Activated naive CD4-positive, alpha-beta T cell (primary cell): ENCODE measurements at regions not wholly inside any gene's neighbourhood (a gene's known extent, or its start where the extent isn't known, plus 50 kb on each side); places are given as distances from the start of the nearest gene placed in this dataset.

Source experiments
- DNase-seq, 4 experiments: peaks; one replicate each; lab custom pipeline; 2025; lab: John Stamatoyannopoulos, UW

DNA sequence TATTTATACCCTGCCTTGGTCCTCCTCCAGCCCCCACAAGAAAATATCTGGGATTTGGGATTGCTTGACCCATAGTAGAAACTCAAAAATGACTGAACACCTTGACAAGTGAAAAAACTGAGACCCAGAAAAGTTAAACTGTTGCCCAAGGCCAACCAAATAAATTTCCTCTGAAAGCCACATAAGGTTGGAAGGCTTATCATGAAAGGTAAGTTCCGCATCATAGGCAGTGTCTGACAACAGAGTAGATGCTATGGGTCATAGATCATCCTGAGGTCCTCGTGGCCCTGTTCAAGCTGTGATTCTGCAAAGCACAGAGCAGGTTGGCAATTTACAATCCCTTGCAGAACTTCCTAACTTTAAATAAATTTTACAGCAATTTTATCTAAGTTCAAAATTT lies 140.8 kb upstream of the TSC22D2 start:
- no peak for DNase-seq

DNA sequence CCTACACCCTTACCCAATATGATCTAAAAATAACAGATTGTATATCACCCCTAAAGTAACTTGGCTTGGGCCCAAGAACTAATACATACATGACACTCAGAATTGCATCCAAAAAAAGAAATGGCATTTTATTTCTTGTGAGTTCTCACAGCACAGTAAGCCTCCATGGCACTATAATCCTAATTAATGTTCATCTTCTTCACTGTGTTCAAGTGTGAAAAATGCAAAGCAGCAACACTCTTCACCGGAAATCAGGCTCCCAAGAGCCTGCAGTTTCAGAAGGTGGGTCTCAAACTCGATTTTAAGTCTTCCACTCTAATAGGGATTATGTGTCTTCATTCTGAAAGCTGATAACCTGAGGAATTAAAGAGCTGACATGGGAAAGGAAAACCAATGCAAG lies 142.8 kb upstream of the TSC22D2 start:
- DNase-seq, result no peak

DNA sequence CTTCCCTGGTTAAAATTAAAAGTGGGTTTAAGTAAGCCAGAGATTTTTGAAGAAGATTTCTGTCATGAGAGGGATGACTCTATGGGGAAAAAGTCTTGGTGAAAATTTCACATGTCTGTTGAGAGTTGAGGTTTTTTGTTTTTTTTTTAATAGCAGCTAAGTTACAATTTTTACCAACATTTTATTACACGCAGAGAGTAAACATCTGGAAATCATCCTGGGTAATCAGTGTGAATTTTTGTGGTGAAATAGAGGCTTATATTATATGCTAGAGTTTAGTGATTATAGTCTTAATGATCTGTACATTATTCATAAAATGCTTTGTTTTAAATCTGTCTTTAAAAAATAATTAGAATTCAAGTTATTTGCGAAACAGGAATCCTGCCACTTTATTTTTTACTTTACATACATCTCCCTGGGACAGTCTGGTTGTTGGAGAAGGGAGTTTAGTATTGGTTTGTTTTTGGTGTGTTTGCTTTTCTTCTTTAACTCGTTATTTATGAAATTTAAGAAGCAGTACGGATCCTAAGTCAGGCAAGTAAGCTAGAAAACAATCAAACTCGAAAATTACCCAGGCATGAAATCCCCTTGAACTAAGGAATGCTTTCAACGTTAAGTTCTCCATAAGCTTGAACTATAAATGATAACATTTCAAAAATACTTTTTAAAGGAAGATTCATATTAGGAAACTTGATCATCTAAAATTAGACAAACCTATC lies 143.4 kb upstream of the TSC22D2 start:
- no peak for DNase-seq

DNA sequence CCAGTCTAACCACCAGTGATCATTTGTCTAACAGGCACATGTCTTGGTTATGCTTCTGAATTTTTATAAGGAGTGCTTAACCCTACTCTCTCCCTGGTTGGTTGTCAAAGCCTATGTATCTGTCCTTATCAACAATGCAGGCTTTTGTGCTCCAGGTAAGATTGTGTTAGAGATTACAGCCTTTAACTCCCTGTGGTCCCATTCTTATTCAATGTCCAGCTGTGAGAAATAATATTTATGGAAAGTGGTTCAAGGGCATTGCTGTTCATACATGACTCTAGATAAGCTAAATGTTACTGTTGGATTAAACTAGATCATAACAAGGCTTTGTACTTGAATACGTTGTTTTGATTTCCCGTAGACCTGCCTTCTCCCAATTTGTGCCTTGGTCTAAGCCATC lies 146.1 kb upstream of the TSC22D2 start:
- DNase-seq, result no peak

DNA sequence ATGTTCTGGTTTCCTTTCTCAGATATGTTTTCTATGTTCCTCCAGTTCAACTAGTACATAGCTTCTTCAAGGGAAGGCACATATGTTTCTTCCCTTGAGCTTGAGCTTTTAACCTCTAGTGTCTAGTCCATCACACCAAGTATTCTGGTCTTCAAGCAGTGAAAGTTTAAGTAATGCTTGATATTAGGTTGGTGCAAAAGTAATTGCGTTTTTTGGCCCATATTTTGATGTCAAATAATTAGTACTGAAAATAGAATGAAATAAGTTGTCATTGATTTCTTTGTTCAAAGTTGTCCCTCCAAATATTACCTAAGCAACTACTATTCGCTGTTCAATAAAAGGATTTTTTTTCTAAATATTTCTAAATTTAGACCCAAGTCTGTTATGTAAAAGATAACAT lies 146.7 kb upstream of the TSC22D2 start:
- DNase-seq, result no peak

DNA sequence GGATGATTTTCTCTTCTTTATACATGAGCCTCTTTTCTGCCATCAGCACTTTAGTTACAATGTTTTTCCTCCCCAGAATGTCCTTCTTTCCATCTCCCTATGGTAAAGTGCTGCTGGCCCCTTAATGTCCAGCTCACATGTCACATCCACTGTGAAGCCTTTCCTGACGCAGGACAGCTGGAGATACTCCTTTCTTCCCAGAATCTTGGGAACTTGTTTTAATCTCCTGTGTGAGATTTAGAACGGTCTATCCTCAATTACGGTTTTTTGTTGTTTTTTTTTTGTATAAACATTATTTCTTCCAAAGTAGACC lies 147.7 kb upstream of the TSC22D2 start:
- DNase-seq, result no peak

DNA sequence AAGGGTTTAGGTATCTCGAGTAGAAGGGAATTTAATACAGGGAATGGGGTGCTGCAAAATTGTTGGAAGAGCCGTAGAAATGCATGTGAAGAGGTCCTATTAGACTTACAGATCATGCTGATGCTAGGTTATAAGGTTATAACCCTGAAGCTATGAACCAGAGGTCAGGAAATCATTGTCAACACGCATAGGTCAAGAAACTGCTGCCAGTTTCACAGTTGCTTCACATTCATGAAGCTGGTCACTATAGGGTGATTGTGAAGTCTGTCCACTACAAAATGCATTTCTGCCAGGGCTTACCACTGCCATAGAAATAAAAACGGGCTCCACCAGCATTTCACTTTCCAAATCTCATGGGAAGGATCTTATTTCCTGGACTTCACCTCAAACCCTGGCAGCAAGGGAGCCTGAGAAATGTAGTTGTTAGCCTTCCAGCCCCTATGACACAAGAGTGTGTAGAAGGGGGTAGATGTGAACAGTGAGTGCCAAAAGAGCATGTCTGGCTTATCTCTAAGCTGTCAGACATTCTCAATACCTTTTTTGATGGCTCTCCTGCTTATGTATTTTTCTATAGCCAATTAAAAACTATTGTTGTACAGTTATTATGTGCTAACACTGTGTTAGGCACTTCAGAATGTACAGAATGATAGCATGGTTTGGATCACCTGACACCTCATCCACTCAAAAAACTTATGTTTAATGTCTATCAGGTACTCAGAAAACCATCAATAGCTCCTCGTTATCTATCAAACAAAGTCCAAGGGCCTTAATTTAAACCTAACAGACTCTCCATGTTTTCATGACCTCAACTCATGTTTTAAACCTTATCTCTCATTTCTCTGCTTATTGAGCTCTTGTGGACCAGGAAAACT lies 148.3 kb upstream of the TSC22D2 start:
- no peak for DNase-seq

DNA sequence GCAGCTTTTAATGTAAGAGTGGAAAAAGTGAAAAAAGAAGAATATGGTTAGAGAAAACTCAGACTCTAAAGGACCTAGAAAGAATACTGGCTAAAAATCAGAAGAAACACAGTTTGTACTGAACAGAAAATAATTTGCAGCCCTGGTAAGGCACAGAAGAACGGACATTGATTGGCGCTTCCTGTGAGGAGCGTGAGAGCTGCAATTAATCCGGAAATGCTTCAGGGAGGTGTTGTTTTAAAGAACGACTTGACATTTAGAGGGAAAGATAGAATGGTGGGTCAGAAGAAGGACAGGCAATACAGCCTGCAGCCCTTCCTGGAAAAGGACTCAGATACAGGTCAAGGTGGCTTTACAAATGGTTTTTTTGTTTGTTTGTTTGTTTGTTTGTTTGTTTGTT lies 151.3 kb upstream of the TSC22D2 start:
- DNase-seq, result no peak

DNA sequence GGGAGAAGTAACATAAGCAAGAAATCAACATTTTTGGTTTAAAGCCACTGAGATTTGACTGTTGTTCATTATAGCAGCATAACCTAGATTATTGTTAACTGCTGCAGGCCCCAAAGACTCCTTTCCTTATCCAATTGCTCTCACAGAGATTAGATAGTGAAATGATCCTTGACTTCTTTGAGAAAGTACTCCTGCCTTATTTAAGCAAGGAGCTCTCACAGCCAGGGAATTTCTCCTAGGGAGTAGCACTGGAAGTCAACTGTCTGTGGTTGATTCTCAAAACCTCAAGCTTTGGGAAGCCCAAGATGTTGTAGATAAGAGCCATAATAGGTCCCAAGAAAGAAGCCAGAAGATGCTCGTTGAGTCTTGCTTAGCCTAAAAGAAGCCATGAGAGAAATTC lies 151.8 kb upstream of the TSC22D2 start:
- no peak for DNase-seq

DNA sequence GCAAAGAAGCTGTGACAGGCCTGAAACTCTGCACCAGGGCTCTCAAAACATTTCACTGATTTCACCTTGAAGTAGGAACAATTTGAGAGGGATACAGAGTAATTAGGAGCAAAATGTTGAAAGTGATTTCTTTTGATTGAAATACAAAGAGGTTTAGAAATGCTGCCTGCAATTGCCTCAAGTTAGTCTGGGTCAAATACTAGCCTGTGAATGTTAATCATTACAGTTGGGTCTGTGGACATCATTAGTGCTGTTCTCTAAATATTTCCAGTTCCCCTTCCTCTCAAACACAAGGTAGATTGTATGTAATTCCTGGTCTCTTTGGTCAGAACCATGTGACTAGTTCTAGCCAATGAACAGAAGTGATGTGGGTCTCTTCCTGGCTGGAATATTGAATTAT lies 152.3 kb upstream of the TSC22D2 start:
- DNase-seq, result no peak

DNA sequence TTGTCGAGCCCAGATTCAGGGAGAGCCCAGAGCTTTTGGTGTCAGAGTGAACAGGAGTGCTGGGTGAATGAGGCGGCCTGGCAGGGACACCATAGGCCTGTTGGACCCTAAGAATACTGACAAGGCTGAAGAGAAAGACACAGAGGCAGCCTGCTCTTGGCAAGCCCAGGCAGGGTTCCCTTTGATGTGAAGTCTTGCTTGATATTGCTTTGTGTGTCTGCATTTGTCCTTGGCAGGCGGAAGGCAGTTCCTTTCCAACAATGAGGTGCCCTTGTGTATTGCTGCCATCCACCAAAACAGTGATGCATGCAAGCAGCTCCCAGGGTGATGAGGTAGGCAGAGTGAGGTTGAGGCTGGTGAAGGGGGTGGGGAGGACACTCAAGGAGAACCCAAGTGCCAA lies 152.7 kb upstream of the TSC22D2 start:
- DNase-seq, result no peak

DNA sequence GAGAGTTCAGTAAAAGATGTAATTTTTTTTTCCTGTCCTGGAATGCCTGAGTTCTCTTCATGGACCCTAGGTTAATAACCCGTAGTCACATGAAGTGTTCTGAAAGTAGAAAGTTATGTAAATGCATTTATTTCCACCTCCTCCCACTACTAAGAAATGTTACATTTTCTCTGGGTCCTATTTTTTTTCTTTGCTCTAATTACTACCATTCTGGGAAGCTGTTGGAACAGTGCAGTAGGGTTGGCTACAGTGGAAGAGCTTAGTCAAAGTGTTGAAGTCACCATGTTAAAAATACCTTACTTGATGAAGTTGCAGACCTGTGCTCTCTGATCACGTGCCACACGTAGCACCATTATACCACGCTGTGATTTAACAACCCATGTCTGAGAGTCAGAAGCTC lies 153.8 kb upstream of the TSC22D2 start:
- no peak for DNase-seq

DNA sequence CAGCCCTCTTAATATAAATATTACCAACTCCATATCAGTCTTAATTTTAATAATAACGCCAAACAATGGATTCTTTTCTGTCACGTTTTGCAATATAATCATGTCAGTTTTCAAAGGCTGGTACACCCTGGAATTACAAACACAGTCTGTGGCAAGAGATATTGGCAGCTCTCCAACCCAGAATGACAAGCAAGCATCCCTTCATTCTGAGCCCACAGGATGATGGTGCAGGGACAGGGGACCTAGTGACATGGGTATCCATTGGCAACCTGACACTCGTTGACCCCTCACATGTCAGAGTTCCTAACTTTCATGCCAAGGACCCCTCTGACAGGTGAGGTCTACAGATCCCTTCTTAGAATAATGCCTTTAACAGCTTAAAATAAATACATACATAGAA lies 154.5 kb upstream of the TSC22D2 start:
- no peak for DNase-seq

DNA sequence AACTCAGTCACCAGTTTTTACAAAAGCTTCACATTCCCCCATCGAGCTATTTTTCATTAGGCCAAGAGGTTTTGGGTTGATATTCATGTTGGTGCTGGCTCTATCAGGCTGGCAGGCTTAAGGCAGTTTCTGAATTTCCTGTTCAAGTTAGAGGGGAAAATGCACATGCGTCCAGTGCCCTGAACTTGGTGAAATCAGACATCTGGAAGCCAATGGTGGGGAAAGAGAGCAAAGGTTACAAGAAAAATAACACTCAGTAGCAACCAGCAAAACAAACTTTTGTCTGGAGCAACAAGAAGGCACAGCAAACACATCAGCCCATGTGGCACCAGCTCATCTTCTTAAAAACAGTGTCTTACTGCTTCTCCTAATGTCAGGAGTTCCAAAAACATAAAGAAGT lies 155.6 kb upstream of the TSC22D2 start:
- no peak for DNase-seq

DNA sequence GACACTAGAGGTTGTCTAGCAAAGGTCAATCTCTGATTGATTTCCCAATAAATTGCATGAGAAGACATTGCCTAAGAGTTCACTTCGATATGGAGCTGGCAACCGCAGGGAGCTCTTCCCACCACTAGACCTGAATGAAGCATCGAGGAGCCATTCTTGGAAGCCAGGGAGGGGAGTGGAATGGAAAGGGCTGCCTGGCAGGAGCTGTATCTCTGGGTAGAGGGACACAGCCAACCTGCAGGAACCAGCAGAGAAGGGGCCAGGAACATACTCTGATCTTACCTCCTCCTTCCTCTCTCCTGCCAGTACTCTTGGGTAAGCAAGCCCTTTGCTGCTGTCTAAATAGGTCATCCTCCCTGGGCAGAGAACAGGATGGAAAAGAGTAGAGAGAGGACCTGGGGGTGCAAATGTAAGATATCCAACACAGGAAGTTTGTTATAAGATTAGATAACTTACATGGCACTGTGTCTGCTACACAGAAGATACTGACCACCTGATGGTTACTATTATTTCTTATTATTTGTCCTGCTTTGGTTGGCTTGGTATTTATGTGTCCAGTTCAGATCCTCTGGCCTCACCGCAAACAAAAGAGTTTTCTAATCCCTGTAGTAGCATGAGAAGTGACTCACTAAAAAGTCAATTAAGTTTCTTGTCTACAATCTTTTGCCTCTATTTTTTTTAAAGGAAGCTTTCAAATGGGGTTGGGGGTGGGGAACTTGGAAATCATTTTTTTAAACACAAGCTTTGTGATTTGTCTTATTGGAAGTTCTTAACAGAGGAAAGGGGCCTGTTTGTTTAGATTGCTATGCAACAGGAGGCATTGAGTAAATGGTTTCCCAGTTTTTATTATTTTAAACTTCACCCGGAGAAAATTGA lies 156.7 kb upstream of the TSC22D2 start:
- no peak for DNase-seq

DNA sequence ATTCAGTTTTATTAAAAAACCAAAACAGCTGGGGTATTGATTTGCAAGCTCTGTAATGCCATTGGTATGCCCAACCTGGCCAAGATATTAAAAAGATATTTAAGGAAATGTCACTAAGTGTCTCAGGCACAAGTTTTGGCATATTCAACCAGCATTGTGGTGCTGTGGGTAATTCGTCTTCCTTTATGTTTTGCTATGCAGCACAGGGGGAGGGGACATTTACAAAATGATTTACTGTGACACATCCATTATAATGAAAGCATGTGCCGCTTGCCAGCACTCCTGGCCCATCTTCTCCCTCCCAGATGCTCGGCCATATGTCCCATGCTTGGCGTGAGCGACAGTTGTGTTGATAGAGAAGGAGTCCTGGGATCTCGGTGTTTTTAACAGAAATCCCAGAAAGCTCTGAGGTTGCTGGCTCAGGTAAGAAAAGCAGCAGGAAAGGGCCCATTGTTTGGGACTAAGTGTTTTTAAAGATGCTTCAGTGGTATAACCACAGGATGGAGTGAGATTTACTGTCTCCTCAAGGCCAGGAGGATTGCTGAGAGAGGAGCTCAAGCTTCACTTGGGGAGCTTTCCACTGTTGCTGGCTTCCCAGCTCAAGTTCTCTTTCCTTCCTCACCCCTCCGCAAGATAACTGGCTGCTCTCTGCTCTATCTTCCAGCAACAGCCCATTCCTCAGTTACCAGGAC lies 158.2 kb upstream of the TSC22D2 start:
- DNase-seq, result no peak

DNA sequence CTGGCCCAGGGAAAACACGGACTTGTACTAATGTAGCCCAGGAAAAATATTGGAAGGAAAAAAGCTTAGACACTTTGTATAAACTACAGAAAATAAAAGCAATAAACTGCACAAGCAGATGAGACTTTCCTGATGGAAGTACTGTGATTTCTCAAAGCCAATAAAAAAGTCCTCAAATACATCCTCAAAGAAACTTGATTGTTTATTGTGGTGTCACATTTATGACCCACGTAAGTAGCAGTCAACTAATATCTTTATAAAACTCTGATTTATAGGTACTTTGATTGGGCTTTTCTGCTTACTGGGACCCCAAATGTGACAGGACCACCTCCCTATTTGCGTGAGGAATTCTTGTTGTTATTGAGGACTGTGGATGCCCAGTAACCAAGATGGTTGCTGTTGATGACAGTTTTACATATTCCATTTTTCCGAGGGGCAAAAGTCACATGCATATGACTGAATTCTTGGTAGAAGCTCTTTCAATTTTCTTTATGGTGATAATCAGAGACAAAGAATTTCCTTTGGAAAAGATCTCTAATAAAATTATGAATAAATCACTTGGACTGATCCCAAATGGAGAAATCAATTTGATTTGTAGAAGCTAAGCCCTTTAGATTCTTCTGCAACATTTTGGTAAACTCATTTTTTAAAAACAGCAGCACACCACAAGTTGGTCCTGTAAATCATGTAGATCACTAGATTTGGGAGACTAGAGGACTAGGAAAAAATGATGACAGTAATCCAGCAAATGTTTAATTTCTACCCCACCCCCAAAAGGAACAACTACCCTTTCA lies 159.0 kb upstream of the TSC22D2 start:
- DNase-seq, result no peak

DNA sequence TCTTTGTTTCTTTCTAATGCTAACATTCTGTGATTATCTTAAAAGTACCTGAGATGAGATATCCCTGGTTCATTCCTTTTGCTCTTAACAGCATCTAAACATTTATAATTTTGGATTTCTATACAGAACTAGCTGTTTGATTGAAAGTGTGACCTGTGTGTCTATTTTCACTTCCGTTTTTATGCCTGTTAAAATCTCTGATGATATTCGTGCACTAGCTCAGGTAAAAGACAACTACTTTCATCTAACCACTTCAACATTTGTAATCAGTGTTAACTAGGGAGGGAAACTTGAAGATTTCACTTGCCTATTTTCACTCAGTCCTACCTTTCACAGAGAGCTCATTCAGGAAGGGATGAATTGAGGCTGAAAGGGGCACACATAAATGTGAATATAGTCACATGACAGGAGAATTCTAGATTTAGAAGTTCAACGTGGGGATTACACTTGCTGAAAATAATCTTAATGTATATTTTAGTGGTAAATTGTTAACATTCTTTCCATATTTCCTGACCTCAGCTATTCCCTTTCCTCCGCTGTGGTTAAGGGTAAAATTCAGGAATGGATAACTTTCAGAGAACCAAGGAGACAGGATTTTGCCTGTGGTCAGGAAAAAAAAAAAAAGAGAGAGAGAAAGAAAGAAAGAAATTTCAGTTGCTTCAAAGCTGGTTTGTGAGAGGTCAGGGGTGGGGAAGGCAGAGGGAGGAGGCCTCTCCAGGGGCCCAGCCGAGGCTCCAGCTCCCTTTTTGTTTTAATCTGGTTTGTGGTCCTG lies 159.8 kb upstream of the TSC22D2 start:
- no peak for DNase-seq

DNA sequence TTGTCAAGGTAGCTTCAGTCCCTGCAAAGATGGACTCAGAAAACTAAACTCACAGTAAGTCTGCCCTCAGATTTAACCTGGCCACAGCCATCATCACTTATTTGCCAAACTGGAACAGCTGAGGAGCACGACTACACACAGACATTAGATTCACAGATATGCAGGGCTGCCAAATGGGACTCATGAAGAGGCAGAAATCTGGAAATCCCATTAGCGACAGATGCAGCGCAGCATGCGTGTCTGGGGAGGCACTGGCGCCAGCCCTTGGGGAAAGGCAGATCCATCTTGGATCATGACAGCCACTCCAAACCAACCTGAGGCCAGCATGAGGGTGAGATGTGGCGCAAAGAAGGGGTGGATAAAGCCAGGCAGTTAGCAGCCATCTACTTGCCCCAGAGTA lies 160.7 kb upstream of the TSC22D2 start:
- DNase-seq, result no peak

DNA sequence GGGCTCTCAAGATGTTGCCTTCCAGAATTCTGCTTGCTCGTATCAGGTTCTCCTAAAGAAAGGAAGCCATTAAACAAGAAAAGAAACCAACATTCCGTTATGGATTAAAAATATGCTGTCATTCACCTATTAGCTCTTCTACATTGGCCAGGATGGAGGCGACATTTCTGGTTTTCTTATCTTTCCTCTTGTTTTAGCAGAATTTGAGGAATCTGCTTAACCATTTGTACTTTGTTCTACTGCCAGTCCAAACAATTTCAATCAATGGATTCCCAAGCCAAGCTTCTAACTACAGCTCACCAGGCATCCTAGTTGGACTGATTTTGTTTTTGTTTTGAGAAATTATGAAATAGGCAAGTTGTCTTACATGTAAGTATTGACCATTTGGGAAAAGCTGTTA lies 164.6 kb upstream of the TSC22D2 start:
- DNase-seq, result no peak
